Endodermal cell (in vitro differentiated cells): ENCODE measurements at regions not wholly inside any gene's neighbourhood (a gene's known extent, or its start where the extent isn't known, plus 50 kb on each side); places are given as distances from the start of the nearest gene placed in this dataset.

Experiments
- DNase-seq: peaks from one replicate; pipeline ENCODE4 v3.0.0-alpha.2; 2017
- H3K27ac ChIP-seq: 2 replicates; pipeline ENCODE4 v1.5.1; 2013; ENCODE audit warnings: mild to moderate bottlenecking, low read depth, low read length, moderate library complexity
- H3K27me3 ChIP-seq: 2 replicates; pipeline ENCODE4 v1.6.1; 2013; ENCODE audit warnings: mild to moderate bottlenecking, low read length, moderate library complexity; ENCODE audit not compliant: insufficient read depth, control insufficient read depth, poor library complexity, severe bottlenecking
- H3K36me3 ChIP-seq: 2 replicates; pipeline ENCODE4 v1.7.0; 2013; ENCODE audit warnings: mild to moderate bottlenecking, low read length, moderate library complexity; ENCODE audit not compliant: control insufficient read depth, insufficient read depth
- H3K4me1 ChIP-seq: one replicate; pipeline ENCODE4 v1.7.0; 2013; ENCODE audit warnings: low read length; ENCODE audit not compliant: control insufficient read depth, insufficient read depth
- H3K4me3 ChIP-seq: 2 replicates; pipeline ENCODE4 v1.5.1; 2013; ENCODE audit warnings: mild to moderate bottlenecking, low read length, moderate library complexity
- H3K9ac ChIP-seq: 2 replicates; pipeline ENCODE4 v1.6.1; 2013; ENCODE audit warnings: mild to moderate bottlenecking, low read length, moderate library complexity; ENCODE audit not compliant: poor library complexity, severe bottlenecking; ENCODE audit errors: extremely low read depth
- H3K9me3 ChIP-seq: 2 replicates; pipeline ENCODE4 v1.6.1; 2013; ENCODE audit warnings: mild to moderate bottlenecking, low read length, moderate library complexity; ENCODE audit not compliant: control insufficient read depth
- H3K27ac Mint-ChIP-seq: 2 replicates; pipeline ENCODE4 v1.8.0; 2020; ENCODE audit warnings: mixed read lengths
- H3K27me3 Mint-ChIP-seq: 2 replicates; pipeline ENCODE4 v1.8.0; 2021; ENCODE audit warnings: mild to moderate bottlenecking, mixed read lengths; ENCODE audit not compliant: insufficient read depth
- H3K36me3 Mint-ChIP-seq: 2 replicates; pipeline ENCODE4 v1.8.0; 2020; ENCODE audit warnings: low read depth, mixed read lengths
- H3K4me1 Mint-ChIP-seq: 2 replicates; pipeline ENCODE4 v1.8.0; 2020; ENCODE audit warnings: mixed read lengths
- H3K4me3 Mint-ChIP-seq: 2 replicates; pipeline ENCODE4 v1.8.0; 2020; ENCODE audit warnings: mild to moderate bottlenecking, moderate library complexity, mixed read lengths
- H3K9me3 Mint-ChIP-seq: 2 replicates; pipeline ENCODE4 v1.8.0; 2020; ENCODE audit warnings: mild to moderate bottlenecking, mixed read lengths
- CTCF ChIP-seq: fragments of 200-600 bp; sonication (generic); conservative IDR thresholded peaks from 2 replicates; pipeline ENCODE4 v1.5.0; 2021; ENCODE audit warnings: antibody characterized with exemption, mild to moderate bottlenecking
- WGBS, 2 experiments: methylation state at CpG; one replicate each; pipeline versions ENCODE4 v1.1.5 to v1.1.7; 2013; ENCODE audit warnings: missing lambda C conversion rate in 2 of 2, mixed read lengths in 1 of 2; ENCODE audit not compliant: insufficient coverage in 1 of 2, insufficient read length in 1 of 2; 5-methylcytosine and 5-hydroxymethylcytosine counted together

GRCh38 chr4:126599746-126600145, 1033.0 kb upstream of the INTU start:
- no peak overlapping the region for H3K4me3 Mint-ChIP-seq
- H3K36me3 Mint-ChIP-seq = no peaks in the 10 kb centered on the region
- no peak overlapping the region for H3K27ac Mint-ChIP-seq
- no peaks in the 10 kb centered on the region for H3K9me3 Mint-ChIP-seq
- H3K9me3 ChIP-seq = no peaks in the 10 kb centered on the region
- H3K4me1 Mint-ChIP-seq = peaks cover 2% of the 10 kb centered on the region
- no peak for DNase-seq
- no peaks in the 10 kb centered on the region for H3K27me3 Mint-ChIP-seq
- H3K27ac ChIP-seq = no peak overlapping the region
- H3K4me3 ChIP-seq = no peak overlapping the region
- H3K9ac ChIP-seq = no peak overlapping the region
- H3K4me1 ChIP-seq = no peaks in the 10 kb centered on the region
- no peaks in the 10 kb centered on the region for H3K27me3 ChIP-seq
- WGBS, 2 experiments = 92% methylated on average over 3 of the region's 4 CpGs; no CpG with 5 or more reads in 1 of the 2 experiments
- no peaks in the 10 kb centered on the region for H3K36me3 ChIP-seq
- no peak for TF ChIP-seq CTCF

GRCh38 chr4:126603210-126603609, 1029.5 kb upstream of the INTU start:
- Mint-ChIP-seq H3K27ac (no peak overlapping the region), H3K27me3 (no peaks in the 10 kb centered on the region), H3K4me3 (no peak overlapping the region), H3K9me3 (no peaks in the 10 kb centered on the region), H3K36me3 (no peaks in the 10 kb centered on the region), H3K4me1 (peaks cover 2% of the 10 kb centered on the region)
- H3K4me1 ChIP-seq = no peaks in the 10 kb centered on the region
- H3K4me3 ChIP-seq = no peak overlapping the region
- 60 to 79% methylated on average over 1 of the region's 1 CpG for WGBS, 2 experiments
- H3K36me3 ChIP-seq = no peaks in the 10 kb centered on the region
- no peaks in the 10 kb centered on the region for H3K27me3 ChIP-seq
- H3K9ac ChIP-seq = no peak overlapping the region
- H3K9me3 ChIP-seq = no peaks in the 10 kb centered on the region
- no peak for TF ChIP-seq CTCF
- no peak overlapping the region for H3K27ac ChIP-seq
- no peak for DNase-seq

GRCh38 chr4:126603825-126604224, 1028.9 kb upstream of the INTU start:
- no peaks in the 10 kb centered on the region for H3K9me3 Mint-ChIP-seq
- Histone ChIP-seq H3K36me3 (no peaks in the 10 kb centered on the region), H3K9ac (no peak overlapping the region), H3K9me3 (no peaks in the 10 kb centered on the region), H3K27me3 (no peaks in the 10 kb centered on the region), H3K4me1 (no peaks in the 10 kb centered on the region), H3K27ac (no peak overlapping the region), H3K4me3 (no peak overlapping the region)
- no peak for TF ChIP-seq CTCF
- no peak for DNase-seq
- no peak overlapping the region for H3K27ac Mint-ChIP-seq
- peaks cover 2% of the 10 kb centered on the region for H3K4me1 Mint-ChIP-seq
- H3K4me3 Mint-ChIP-seq = no peak overlapping the region
- no peaks in the 10 kb centered on the region for H3K27me3 Mint-ChIP-seq
- WGBS, 2 experiments = 88% methylated on average over 2 of the region's 2 CpGs; no CpG with 5 or more reads in 1 of the 2 experiments
- H3K36me3 Mint-ChIP-seq = no peaks in the 10 kb centered on the region
